Amniotic stem cell (primary cell): ENCODE measurements at regions not wholly inside any gene's neighbourhood (a gene's known extent, or its start where the extent isn't known, plus 50 kb on each side); places are given as distances from the start of the nearest gene placed in this dataset.

ENCODE experiments used
- DNase-seq: peaks from one replicate; lab custom pipeline; 2025; lab: John Stamatoyannopoulos, UW

DNA sequence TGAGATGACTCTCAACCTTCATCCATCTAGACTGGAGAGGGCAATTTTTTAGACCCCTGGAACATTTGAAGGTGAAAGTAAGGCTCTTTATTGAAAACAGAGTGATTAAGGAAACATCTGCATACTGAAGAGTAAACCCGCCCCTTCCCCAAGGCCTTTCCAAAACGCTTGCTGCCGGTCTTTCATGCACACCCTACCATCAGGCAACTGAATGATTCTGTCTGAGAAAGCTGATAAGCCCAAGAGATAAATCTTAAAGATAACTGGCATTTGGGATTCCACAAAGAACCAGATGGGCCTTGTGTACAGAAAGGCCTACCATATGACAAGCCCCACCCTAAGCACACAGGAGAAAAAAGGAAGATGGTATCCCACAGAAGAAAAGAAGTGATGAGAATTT lies 54.4 kb upstream of the PIK3R1 start:
- DNase-seq, result no peak

- no peak for DNase-seq
Observed at GRCh38 chr5:68159224-68159951, 56.2 kb upstream of the PIK3R1 start.

GRCh38 chr5:68155940-68156339 lies 59.6 kb upstream of the PIK3R1 start:
- DNase-seq, result no peak

DNA sequence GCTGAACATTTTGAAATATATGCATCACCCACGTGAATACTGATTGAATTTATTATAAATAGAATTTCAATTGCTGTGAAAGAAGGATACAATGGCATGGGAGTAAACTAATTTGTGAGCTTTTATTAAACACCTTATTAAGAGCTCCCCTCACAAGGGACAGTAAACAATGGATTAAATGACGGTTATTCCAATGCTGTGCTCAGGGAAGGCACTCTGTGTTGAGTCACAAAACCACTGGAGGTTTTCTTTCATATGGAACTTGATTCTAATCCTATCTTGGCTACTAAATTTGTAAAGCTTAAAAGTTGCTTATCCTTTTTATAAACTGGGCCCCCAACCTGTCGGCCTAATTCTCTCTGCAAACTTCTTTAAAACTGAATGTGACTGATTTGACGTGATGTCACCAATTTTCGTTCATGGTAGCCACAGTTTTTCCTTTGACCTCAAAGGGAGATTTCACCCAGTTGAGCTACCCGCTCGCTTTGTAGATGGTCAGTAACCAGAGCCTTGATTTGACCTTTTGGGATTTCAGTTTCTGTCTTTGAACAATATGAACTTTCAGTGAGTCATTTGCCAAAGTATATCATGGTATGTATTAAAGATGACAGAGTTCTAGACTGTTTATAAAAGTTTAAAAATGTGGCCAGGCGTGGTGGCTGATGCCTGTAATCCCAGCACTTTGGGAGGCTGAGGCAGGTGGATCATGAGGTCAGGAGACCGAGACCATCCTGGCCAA lies 61.3 kb upstream of the PIK3R1 start:
- DNase-seq, result no peak

- DNase-seq, result no peak
Observed at GRCh38 chr5:68151812-68152211, 63.7 kb upstream of the PIK3R1 start.

GRCh38 chr5:68149189-68149588 lies 66.4 kb upstream of the PIK3R1 start:
- no peak for DNase-seq

DNA sequence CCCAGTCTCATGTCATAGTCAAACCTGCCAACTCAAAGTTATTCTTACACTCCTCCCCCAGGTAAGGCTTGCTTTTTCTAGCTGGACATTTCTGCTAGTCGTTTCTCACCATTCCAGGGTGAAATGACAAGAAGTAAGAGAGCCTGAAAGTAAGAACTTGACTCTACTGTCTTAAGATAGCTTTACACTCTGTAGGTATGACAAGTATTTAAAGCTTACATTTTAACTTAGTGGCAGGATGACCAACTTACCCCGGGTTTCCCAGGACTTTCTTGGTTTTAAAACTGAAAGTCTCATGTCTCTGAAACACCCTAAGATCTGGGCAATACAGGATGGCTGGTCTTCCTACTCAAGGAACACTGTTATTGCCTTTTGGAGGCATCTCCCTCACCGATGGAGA lies 67.5 kb upstream of the PIK3R1 start:
- no peak for DNase-seq

DNA sequence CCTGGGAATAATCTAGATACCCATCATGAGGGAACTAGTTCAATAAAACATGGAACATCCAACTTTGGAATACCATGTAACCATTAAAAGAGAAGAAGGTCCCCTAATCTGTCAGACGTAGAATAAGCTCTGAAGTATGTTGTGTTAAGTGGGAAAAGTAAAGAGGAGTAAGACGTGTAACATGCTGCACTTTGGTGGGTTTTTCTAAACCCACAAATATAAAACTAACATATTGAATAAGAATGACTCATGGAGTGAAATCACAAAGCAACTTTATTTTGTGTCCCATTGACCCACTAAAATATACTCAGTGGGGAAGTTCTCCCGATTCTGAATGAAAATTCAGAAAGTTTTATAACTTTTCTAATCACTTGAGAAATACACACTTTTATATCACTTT lies 67.9 kb upstream of the PIK3R1 start:
- DNase-seq, result no peak

- DNase-seq, result peak; percentile 39
Observed at GRCh38 chr5:68141494-68141893, 74.1 kb upstream of the PIK3R1 start.

DNA sequence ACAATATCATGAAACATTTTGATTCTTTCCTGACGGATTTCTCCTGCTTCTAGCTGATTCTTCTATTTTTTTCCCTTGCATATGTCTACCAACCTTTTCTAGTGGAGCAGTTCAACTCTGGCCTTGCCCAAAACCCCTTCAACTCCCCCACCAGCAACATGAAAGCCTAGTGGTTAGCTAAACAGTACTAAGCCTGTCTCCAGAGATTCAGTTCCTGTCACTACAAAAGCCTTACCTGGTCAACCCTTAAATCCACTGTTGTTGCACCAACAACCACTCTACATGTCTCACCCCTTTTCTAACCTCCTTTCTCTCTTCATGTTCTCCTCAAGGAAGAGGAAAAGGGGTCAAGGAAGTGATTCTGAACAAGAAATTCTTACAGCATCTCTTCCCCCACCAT lies 74.8 kb upstream of the PIK3R1 start:
- DNase-seq, result no peak

GRCh38 chr5:68139611-68140441 lies 75.7 kb upstream of the PIK3R1 start:
- no peak for DNase-seq

DNA sequence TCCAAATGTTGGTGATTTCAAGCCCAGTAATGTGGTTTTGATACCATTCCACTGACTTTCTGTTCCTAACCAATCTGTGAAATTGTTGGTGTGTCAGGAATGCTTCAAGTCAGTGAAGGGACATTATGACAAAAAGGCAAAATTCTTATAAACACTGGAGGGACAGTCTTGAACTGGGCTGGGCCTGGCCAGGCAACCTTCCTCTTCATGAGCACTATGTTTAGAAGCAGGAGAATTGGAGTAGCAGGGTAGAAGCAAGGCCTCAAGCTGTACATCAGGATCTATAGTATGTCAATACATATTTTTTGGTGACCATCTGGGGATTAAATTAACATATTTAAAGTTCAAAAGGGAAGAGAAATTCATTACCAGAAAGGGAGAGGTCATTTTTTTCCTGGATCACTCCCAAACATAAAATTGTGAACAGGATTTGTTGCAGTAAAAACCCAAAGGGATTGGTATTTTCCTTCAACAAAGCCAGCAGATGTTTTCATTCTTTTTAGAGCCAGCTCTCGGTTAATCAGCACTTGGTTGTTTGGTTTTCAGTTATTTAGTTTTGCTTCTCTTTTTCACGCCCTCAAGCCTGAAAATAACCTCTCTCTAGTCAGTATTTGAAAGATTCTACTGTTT lies 77.9 kb upstream of the PIK3R1 start:
- no peak for DNase-seq

- DNase-seq, result no peak
Observed at GRCh38 chr5:68134669-68135313, 80.8 kb upstream of the PIK3R1 start.

GRCh38 chr5:68134033-68134668 lies 81.4 kb upstream of the PIK3R1 start:
- DNase-seq, result no peak

DNA sequence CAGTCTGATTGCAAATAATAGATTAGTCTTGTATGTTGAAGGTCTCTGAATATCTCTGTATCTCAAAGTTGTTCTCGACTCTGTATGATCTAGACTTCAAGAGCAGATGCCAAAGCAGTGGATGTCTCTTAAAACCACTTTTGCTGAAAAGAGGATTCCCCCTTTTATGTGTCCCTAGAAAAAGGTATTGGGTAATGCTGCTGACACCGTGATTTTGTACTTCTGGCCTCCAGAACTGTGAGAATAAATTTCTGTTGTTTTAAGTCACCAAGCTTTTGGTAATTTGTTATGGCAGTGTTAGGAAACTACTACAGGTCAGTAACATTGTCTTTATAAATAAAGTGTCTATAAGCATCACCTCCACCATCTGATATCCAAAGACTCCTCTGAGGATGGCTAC lies 85.3 kb upstream of the PIK3R1 start:
- no peak for DNase-seq

DNA sequence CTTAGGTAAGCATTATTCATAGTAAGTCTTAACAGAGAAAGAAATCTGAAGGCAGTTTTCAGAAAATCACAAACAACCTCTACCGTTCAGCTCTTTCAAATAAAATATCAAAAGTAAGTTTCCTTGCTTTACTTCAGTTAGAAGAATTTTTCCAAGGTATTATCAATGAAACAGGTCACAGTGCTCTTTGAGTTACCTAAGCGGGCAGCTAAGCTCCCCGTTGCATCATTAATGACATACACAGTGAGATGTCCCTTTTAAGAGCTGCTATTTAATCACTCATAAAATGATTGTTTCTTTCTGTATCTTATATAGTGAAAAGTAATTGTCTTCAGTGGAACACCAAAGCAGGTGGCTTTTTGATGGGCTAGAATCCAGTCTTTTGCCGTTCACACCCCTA lies 86.2 kb upstream of the PIK3R1 start:
- no peak for DNase-seq

DNA sequence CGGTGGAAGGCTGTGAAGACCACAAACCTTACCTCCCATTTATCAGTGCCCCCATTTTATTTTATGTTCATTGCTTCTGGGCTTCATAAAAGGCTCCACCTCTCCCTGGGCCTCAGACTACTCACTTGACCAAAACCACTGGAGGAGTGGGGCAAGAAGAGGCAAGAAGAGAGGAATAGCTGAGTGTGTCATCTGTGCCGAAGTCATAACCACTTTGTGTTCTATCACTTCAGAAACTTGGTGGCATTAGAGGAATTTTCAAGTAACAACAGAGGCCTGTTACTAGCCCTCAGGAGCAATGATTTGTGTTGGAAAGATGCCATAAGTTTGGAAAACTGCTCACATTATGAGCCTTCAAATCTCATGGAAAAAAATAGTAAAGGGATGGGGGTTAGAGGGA lies 88.7 kb upstream of the PIK3R1 start:
- DNase-seq, result no peak

GRCh38 chr5:68122439-68123328 lies 92.9 kb upstream of the PIK3R1 start:
- DNase-seq, result no peak

GRCh38 chr5:68116868-68117411 lies 98.6 kb upstream of the PIK3R1 start:
- no peak for DNase-seq

GRCh38 chr5:68116408-68116807 lies 99.1 kb upstream of the PIK3R1 start:
- DNase-seq, result no peak
